ENCODE measurements at regions not wholly inside any gene's neighbourhood (a gene's known extent, or its start where the extent isn't known, plus 50 kb on each side); places are given as distances from the start of the nearest gene placed in this dataset.

DNA sequence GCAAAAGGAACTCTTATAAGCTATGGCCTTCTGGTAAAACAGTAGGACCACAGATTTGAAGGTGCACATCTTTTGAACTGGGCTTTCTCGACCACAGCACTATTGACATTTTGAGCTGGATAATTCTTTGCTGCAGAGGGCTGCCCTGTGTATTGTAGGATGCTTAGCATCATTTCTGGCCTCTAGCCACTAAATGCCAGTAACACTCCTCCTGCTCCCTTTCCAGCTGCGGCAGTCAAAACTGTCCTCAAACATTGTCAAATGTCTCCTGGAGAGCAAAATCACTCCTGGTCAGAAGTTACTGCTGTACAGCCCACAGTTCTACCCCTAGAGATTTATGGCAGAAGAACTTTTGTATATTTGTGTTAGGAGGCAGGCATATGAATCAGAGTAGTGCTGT is 836.7 kb downstream of the PLA2G4A start:
- TF ChIP-seq, protein P1, sequence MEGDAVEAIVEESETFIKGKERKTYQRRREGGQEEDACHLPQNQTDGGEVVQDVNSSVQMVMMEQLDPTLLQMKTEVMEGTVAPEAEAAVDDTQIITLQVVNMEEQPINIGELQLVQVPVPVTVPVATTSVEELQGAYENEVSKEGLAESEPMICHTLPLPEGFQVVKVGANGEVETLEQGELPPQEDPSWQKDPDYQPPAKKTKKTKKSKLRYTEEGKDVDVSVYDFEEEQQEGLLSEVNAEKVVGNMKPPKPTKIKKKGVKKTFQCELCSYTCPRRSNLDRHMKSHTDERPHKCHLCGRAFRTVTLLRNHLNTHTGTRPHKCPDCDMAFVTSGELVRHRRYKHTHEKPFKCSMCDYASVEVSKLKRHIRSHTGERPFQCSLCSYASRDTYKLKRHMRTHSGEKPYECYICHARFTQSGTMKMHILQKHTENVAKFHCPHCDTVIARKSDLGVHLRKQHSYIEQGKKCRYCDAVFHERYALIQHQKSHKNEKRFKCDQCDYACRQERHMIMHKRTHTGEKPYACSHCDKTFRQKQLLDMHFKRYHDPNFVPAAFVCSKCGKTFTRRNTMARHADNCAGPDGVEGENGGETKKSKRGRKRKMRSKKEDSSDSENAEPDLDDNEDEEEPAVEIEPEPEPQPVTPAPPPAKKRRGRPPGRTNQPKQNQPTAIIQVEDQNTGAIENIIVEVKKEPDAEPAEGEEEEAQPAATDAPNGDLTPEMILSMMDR (conservative IDR thresholded peaks at IDR 0.05; ENCODE audit: low read depth, low read length), result no peak
- DNase-seq (ENCODE audit: low read depth), result no peak
- no peak overlapping the region for H3K4me3 ChIP-seq (ENCODE audit: low read depth, low read length)

DNA sequence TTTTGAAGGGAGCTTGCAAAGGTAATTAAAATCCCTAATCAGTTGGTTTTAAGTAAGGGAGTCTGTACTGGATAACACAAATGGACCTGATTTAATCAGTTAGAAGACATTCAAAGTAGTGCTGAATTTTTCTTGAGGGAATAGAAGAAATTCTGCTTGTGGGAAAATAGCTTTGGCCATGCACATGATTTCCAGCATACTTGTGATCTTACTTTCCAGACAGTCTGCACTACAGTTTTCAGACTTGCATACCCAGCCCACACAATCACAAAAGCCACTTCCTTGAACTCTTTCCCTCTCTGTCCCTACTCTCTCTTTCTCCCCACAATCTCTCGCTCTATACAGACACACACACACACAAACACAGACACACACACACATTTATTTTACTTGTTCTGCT is 852.1 kb downstream of the PLA2G4A start:
- peak; percentile 94 for DNase-seq (ENCODE audit: low read depth)
- H3K4me3 ChIP-seq (ENCODE audit: low read depth, low read length), result no peak overlapping the region
- TF ChIP-seq, protein P1 (conservative IDR thresholded peaks at IDR 0.05; ENCODE audit: low read depth, low read length), result no peak

DNA sequence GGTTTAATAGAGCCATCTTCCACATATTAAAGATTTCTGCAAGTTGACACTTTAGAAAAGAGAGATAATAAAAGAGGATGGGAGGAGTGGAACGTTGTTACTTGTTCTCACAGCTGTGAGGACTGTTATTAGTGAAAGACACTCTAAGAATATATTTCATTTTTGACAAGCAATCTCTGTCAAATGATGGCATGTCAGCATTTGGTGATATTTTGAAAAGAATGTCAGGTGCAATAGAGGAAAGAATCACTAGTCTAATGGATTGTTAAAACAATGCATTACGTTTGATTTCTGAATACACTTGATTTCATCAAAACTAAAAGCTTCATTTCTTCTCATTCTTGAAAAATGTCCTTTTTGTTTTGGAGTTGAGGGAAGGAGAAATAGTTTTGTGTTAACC is 853.4 kb downstream of the PLA2G4A start:
- no peak for DNase-seq (ENCODE audit: low read depth)
- TF ChIP-seq, protein P1 (conservative IDR thresholded peaks at IDR 0.05; ENCODE audit: low read depth, low read length), result no peak
- H3K4me3 ChIP-seq (ENCODE audit: low read depth, low read length), result no peak overlapping the region

DNA sequence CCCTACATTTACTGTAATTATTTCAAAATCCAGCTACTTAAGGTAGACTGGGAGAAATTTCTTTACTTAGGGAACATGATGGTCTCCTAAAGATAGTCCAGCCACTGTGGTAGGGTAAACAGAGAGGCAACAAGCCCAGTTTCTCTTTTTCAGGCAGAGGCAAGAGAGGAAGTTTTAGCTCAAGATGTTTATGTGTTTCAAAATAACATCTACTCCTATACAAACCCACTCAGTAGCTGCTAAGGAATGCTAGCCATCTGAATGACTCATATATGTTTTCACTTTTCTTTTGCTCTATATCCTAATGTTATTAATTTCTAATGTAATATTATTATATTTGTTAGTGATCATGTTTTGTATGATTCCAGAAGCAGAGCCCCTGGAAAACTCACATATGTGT is 856.6 kb downstream of the PLA2G4A start:
- TF ChIP-seq, protein P1 (conservative IDR thresholded peaks at IDR 0.05; ENCODE audit: low read depth, low read length), result no peak
- DNase-seq (ENCODE audit: low read depth), result peak; percentile 92
- H3K4me3 ChIP-seq (ENCODE audit: low read depth, low read length), result no peak overlapping the region

DNA sequence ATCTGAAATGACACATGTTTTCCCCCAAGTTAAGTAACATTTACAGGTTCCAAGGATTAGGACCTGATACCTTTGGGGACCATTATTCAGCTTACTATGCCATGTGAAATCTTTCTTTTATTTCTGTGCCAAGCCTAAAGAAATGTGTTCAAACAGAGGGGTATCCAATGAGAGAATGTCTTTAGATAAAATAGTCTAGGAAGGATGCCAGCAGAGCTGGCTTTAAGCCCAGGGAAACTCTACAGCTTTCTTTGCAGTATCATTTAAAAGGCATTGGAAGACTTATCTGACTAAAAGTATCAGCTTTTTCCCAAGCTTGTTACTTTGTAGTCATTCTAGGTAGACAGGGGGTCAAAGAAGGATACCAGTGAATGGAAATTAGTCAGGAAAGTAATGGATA is 860.4 kb downstream of the PLA2G4A start:
- TF ChIP-seq, protein P1 (conservative IDR thresholded peaks at IDR 0.05; ENCODE audit: low read depth, low read length), result no peak
- peak; percentile 85 for DNase-seq (ENCODE audit: low read depth)
- no peak overlapping the region for H3K4me3 ChIP-seq (ENCODE audit: low read depth, low read length)

DNA sequence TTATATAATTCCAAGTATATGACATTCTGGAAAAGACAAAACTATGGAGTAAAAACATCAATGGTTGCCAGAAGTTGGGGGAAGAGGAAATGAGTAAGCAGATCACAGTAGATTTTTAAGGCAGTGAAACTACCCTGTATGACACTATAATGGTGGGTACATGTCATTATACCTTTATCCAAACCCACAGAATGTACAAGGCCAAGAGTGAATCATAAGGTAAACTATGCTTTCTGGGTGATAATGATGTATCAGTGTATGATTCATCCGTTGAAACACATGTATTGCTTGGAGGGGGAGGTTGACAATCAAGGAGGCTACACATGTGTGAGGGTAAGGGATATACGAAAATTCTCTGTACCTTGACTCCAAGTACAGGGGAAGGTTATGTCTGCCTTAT is 862.7 kb downstream of the PLA2G4A start:
- peak; percentile 91 for DNase-seq (ENCODE audit: low read depth)
- TF ChIP-seq, protein P1 (conservative IDR thresholded peaks at IDR 0.05; ENCODE audit: low read depth, low read length), result no peak
- no peak overlapping the region for H3K4me3 ChIP-seq (ENCODE audit: low read depth, low read length)

DNA sequence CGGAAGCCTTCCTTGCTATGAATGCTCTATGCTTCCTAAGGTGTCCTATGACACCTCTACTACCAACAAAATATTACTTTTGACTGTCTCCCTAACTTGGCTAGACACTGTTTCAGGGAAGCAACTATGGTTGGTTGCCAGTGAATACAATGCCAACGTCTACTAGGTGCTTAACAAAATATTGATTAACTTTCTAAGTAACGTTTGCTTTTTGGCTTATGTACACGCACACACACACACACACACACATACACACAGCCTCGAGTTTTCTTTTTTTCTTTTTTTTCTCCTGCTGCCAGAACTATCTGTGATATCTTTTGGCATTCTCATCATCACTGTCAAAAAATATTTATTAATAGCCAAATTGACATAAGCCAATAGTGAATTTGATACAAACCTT is 864.0 kb downstream of the PLA2G4A start:
- TF ChIP-seq, protein P1 (conservative IDR thresholded peaks at IDR 0.05; ENCODE audit: low read depth, low read length), result no peak
- H3K4me3 ChIP-seq (ENCODE audit: low read depth, low read length), result no peak overlapping the region
- DNase-seq (ENCODE audit: low read depth), result no peak

Measured in choroid plexus epithelial cell (primary cell).